HG03571 (cell line): ENCODE measurements at regions not wholly inside any gene's neighbourhood (a gene's known extent, or its start where the extent isn't known, plus 50 kb on each side); places are given as distances from the start of the nearest gene placed in this dataset.
"Not testable (repeated sequence)": the region's sequence is repeated elsewhere in the genome, so short reads cannot be mapped to it uniquely, and the experiment has no call there.

Source experiments
- ATAC-seq: cut with Tn5 transposase; IDR thresholded peaks from one replicate; pipeline ENCODE4 v1.9.1; 2021; ENCODE audit not compliant: unreplicated experiment

DNA sequence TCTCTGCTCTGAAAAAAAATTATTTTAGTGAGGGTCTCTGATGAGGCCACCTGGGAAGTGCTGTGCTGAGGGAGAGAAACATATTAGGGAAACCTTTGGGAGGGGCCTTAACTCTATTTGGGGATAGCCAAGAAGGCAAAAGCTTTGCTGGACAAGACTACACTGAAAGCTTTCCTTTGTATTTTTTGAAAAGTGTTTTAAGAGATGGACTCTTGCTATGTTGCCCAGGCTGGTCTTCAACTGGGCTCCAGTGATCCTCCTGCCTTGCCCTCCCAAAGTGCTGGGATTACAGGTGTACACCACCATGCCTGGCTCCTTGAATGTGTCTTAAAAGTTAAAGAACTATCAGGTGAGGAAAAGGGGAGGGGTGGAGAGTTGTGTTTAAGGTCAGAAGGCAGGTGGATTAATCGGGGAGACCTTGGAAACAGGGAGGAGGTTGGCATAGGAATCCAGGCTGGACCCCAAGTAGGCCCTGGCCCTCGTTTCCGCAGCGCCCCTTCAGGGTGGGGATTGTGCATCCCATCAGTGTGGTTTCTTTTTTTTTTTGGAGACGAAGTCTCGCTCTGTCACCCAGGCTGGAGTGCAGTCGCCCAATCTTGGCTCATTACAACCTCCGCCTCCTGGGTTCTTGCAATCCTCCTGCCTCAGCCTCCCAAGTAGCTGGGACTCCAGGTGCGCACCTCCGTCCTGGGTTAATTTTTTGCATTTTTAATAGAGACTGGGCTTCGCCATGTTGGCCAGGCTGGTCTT, 92.1 kb downstream of the MYCN start:
- no peak for ATAC-seq

DNA sequence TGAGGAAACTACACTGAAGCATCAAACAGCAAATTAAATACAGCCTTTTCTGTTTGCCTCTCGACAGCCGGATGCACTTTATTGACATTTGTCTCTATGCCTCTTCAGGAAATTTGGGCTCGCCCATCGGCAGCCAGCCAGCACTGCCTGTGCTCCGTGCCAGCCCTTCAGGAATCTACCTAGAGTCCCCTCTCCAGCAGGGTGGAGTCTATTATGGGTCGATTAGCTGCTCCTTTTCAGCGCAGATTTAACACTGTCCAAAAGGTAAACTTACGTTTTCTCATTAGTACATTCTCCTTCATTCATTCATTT, 91.5 kb downstream of the MYCN start:
- no peak for ATAC-seq

DNA sequence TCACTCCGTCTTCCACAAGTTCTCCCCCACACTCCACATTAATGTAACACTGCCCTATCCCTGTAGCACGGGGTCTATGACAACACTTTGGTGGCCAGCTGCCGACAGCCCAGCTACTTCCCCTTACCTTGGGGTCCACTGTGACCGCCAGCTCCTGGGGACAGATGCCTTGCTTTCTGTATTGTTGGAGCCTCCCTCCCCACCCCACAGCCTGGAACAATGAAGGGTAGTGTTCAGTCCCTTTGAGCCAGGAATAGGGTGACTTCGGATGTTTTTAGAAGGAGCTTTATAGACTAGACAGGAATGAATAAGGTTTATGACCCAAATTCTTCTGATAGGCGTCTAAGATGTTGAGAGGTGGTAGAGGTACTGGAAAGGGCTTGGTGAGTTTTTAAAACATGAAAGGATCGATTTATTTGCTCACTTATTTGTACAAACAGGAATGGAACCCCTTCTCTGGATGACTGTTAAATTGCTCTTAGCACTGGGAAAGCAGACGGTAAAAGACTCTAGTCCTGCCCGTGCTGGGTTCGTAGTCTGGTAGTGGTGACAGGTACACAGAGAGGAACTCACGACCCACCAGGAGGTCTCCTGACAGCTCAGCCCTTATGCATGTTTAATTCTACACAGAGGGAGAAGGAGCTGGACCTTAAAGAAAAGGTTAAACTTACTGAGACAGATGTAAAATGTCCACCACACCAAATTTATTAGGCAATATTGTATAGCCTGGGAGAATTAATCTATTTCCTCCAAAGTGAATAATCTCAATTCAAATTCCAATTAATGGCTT, 90.9 kb downstream of the MYCN start:
- ATAC-seq: no peak

DNA sequence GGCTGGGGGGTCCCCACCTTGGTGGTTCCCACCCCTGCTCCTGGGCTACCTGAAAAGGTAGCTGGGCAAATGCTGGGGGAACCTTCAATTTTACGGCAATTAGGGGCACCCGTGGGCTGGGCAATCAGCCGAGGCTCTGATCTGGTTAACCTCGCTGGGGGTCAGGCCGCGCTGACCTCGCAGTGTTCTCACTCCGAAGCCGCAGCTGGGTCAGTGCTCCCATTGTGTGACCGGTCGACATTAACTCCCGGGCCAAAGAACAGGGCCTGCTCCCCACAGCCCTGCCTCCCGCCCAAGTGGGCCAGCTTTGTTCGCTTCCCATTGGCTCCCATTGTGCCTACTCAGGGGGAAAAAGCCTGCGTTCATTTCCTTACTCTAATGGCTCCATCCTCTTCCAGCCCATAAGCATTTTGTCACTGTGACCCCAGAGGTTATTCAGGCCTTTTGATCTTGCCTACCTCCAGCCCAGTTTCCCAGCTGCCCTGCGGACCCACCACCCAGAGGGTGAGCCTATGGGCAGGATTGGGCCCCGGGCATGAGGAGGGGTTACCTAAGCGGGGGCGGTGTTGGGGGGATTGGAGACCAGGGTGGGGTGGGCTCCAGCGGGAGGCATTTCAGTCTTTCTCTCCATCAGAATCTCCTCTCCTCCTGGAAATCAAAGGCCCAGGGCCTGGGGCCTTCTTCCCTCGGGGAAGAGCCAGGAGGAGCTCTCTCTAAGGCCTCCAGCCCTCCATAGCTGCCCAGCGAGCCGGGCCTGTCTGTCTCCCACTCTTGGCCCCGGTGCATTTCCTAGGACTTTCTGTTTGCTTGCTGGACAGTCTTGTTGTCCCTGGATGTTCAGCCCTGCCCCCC, 90.1 kb downstream of the MYCN start:
- no peak for ATAC-seq

DNA sequence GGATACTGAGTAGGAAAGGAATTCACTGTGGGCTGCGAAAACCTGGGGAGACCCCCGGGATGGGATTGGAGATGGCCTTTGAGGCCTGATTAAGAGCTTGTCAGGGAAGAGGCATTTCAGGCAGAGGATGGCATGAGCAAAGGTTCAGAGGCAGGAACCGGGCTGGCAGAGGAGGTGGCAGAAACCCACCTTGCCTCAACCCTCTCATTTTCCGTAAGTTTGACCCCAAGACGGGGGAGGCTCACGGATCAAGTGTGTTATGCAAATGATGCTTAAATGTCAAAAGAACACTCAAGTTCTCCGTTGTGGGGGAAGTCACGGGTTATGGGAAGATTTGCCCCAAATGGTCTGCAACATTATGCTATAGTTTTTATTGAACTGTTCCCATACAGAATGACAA, 88.3 kb downstream of the MYCN start:
- ATAC-seq: no peak

DNA sequence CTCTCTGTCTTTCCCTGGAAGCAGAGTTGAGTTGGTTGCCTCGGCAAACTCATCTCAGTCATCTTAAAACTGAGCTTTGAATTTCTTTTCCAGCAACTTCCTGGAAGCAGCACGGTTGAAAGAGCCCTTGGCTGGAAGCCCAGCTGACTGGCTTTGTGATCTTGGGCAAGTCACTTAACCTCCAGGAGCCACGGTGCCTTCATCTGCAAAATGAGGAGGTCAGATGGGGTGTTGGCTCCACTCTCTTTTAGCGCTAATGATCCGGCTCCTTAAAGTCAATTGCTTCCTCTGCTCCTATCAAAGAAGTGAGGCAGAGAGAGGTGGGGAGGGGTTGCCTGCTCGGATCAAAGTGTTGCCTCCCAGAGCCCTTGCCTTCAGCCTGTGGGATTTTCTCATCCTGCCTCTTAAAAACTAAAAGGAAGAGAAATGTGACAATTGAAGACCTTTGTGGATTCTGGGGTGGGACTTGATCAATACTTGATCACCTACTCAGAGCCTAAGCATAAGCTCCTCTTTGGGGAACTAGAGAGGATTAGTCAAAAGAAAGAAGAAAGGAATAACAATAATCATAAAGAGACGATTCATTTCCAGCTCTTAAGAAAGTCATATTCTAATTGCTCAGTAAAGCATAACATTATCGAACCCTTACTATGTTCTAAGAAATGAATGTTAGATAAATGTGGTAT, 86.6 kb downstream of the MYCN start:
- no peak for ATAC-seq

DNA sequence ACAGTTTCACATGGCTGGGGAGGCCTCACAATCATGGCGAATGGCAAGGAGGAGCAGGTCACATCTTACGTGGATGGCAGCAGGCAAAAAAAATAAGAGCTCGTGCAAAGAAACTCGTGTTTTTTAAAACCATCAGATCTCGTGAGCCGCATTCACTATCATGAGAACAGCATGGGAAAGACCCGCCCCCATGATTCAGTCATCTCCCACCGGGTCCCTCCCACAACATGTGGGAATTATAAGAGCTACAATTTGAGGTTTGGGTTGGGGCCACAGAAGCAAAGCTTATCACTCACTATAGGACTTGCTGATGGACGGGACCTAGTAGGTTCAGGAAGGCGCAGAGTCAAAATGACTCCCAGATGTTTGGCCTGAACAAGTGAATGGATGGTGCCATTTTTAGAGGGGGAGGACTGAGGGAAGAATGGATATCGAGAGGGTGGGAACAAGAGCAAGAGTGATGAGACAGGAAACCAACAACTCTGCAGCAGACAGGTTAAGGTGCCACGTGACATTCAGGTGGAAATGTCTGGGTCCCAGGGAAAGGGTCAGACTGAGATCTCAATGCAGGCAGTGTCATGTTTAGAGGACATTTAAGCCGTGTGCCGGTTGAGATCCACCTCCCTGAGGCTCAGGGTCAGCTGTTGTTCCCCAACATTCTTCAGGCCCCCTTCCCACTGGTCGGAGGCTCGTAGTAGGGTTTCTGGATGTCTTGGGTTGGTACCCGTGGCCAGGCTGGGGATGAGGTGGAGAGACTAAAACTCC, 85.7 kb downstream of the MYCN start:
- no peak for ATAC-seq

DNA sequence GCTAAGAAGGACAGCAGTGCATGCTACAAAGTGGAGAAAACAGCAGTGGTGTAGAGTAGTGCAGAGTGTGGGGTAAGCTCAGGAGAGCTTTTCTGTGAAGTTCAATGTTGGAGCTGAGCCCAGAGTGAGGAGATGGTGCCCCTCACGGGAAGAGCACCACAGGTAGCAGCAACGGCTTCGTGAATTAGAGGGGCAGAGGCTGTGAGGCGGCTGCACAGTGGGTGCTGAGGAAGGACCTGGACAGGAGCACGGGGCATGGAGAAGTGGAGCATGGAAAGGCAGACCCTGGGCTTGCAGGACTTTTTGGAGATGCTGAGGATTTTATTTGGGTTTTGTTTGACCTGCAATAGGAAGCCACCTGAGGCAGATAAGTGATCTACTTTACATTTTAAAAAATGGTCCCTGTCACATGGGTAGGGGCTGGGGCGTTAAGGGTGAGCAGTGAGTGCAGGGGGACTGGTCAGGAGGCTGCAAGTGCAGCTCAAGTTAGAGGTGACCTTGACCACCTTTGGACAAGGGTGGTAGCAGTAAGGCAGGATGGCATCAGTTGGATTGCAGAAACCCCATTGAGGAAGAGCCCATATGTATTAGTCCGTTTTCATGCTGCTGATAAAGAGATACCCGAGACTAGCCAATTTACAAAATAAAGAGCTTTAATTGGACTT, 85.0 kb downstream of the MYCN start:
- no peak for ATAC-seq

DNA sequence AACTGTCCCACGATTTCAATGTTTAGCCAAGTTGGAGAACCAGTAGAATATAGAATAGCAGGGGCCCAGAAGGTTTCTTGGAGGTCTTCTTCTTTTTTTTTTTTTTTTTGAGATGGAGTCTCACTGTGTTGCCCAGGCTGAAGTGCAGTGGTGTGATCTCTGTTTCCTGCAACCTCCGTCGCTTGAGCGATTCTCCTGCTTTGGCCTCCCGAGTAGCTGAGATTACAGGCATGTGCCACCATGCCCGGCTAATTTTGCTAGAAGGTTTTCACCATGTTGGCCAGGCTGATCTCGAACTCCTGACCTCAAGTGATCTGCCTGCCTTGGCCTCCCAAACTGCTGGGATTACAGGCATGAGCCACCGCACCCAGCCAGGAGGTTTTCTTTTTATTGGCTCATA, 84.3 kb downstream of the MYCN start:
- ATAC-seq: not testable (repeated sequence)

DNA sequence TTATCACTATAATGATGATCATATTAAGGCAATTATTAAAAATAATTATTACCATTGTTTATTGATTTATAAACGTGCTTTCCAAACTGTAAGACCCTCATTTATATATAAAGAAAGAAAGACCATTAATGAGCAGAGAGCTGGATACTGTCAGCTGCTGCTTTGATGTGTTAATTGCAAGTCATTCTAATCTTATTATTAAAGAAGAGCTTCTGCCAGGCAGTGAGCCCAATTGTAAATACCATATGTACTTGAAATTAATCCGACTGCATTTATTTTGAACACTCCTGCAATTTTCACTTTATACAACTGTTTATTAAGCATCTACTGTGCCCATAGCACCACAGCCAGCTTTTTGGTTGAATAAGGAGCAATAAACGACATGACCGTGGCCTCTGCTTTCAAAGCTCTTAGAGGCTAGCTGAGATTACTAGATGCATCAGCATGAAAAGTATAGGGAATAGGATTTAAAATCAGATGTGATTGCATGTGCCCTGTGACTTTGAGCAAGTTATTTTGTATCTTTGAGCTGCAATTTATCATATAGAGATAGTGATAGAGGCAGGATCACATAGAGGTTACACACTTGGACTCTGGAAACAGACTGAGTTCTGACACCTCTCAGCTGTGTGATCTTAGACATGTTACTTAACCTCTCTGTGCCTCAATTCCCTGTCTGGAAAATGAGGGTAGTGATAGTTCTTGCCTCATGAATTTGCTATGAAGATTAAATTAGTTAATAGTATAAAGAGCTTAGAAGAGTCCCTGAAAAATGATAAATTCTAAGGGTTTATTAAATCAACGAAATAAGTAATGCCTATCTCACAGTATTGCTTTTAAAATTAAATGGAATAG, 83.4 kb downstream of the MYCN start:
- no peak for ATAC-seq

DNA sequence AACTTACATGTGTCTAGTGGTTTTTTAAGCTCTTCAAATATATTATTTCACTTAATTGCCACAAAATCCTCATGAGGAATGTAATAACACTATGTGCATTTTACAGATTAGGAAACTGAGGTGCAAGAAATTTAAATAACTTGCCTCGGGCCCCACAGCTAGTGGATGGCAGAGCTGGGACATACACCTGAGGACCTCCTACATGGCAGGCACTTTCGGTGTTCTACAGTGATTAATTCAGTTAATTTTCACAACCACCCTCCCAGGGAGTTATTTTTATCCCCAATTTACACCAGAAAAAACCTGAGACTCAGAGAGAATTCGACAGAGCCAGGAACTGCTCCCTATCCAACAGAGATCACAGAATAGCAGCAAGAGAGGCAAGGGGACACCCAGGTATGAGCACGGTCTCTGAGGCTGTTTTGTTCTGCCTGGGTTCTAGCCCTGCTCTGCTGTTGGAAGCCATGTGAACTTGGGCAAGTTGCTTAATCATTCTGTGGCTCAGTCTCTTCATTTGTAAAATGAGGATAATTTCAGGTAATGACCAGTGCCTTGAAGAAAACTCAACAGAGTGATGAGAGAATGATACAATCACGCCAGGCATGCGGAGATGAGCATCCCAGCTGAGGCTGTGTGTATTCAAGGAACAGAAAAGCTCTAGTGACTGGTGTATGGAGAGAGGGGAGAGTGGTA, 82.3 kb downstream of the MYCN start:
- no peak for ATAC-seq

DNA sequence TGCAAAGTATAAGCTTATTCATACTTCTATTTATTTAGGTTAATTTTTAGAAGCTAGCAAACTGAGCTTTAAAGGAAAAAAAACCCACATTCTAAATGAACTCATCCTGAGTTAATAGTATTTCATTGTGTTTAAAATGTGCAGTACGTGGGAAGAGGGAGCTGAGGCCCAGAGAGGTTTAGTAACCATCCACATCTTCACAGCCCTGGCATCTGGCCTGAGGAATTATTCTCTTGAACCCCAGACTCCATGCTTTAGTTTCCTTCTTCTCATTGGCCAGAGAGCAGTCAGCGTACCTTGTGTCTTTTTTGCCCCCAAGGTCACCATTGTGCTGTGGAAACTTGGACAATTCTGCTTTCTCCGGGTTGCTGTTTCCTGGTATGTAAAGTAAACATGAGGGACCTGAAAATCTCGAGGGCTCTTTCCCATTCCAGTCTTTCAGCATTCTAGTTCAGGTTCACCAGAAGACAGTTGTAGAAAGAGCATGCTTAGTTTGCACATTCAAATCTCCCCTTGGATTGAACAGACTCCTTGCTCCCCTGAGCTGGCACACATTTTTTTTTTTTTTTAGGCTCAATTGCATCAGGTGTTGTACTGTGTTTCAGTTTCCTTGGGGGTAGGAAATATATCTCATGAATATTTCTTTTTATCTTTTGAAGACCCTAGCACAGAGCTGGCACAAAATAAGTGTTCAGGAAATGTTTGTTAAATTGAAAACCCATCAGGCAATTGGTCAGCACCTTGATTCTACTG, 81.4 kb downstream of the MYCN start:
- no peak for ATAC-seq

DNA sequence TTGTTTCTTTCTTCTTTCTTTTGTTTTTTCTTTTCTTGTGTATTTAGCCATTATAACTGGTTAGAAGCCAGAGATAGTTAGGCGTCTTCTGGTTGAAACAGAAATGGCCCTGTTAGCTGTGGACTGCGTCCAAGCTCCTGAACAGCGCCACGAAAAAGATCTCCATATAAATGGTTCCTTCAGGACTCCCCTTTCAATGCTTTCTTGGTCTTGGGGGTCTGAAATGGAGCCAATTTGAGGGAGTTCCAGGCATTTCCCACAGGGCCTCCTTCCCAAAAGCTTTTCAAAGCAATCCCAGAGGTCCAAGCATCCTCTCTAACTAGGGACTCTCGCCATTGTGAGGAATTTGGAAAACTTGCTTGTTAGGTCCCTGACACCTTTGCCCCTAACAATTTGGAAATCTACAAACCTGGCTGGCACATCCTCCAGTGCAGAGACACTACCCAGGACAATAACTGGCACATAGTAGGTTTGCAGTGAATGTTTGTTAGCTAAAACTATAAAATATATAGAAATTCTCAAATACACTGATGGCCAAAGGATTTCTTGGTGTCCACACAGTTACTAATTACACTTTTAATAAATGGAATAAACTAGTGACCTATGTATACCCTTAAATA, 80.1 kb downstream of the MYCN start:
- ATAC-seq: no peak

DNA sequence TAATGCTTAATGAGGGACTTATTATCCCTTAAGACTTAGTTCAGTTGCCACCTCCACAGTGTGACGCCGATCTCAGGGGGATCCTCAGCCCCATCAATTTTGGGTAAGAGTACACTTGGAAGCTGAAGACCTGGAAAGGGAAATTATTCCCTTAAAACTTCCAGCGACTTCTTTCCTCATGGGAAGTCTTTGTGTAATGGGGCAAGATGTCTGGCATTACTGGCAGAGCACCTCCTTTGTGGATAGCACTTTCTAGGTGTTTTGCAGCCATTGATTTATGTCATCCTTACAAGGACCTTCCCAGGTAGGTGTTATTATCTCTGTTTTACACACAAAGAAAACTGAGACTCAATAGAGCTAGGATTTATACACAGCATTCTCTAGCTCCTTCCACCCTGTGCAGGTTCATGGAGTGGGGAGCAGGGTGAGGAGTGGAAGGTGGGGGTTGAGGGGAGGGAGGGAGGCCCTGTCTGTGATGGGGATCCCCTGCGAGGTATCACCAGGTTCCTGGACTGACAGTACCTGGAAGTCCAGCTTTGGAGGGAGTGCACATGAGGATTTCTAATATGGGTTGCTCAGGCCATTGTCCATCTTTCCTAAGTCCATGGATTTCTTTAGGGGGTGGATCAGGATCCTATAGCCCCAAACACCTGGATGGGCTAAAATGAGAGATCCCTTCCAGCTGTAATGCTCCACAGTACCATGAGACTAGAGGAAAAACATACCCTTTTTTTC, 79.4 kb downstream of the MYCN start:
- ATAC-seq: no peak

DNA sequence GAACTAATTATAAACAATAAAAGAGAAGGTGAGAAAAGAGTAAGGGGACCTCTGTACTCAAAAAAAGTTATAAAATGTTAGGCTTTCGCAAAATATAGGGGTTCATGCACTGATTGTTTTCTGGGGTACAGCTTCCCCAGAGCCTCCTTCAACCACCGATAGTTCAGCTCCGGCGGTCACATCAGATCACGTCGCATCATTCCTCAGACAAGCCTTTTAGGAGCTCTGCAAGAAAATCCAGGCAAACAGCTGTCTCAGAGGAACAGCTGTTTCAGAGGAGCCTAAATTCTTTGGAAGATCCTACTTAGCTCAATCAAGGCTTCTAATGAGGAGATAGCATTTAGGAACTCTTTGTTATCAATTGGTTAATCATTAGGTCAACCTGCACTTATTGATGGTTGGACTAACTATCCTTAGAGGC, 78.7 kb downstream of the MYCN start:
- no peak for ATAC-seq

DNA sequence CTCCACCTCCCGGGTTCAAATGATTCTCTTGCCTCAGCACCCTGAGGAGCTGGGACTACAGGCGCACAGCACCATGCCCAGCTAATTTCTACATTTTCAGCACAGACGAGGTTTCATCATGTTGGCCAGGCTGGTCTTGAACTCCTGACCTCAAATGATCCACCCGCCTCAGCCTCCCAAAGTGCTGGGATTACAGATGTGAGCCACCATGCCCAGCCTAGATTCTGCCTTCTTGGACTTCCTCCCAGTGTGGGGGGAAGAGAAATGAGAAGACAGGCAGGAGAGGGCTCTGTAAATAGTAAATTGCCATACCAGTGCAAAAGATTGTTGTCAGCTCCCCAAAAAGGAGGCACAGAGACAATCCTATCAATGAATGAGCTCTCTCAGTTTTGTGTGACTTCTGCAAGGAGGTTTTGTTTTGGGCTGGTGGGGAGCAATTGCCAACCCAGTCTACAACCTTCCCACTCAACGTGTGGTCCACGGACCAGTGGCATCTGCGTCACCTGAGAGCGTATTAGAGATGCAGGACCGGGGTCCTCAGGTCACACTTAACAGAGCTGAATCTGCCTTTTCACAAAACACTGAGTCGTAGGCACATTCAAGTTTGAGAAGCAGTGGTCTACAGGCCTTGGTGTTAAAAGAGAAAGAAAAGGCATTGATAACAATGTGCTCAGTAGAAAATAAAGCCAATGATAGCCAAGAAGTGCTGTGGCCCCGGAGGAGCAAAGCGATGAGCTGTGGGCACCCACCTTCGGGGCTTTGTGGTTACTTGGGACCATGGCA, 78.1 kb downstream of the MYCN start:
- ATAC-seq: no peak
